ENCODE measurements at regions not wholly inside any gene's neighbourhood (a gene's known extent, or its start where the extent isn't known, plus 50 kb on each side); places are given as distances from the start of the nearest gene placed in this dataset.

- Mint-ChIP-seq H3K9me3 (peaks cover 2 to 11% (median 8%) of the 10 kb centered on the region in 7 donors), H3K4me1 (no peaks in the 10 kb centered on the region), H3K4me3 (no peak overlapping the region), H3K27me3 (ENCODE audit: low read depth in 3 of 3) (peaks cover 0 to 5% (median 0%) of the 10 kb centered on the region in 3 donors), H3K36me3 (no peaks in the 10 kb centered on the region), H3K27ac (peak overlapping the region in 1 of 7 donors; percentile 58)
- TF ChIP-seq, protein P1, sequence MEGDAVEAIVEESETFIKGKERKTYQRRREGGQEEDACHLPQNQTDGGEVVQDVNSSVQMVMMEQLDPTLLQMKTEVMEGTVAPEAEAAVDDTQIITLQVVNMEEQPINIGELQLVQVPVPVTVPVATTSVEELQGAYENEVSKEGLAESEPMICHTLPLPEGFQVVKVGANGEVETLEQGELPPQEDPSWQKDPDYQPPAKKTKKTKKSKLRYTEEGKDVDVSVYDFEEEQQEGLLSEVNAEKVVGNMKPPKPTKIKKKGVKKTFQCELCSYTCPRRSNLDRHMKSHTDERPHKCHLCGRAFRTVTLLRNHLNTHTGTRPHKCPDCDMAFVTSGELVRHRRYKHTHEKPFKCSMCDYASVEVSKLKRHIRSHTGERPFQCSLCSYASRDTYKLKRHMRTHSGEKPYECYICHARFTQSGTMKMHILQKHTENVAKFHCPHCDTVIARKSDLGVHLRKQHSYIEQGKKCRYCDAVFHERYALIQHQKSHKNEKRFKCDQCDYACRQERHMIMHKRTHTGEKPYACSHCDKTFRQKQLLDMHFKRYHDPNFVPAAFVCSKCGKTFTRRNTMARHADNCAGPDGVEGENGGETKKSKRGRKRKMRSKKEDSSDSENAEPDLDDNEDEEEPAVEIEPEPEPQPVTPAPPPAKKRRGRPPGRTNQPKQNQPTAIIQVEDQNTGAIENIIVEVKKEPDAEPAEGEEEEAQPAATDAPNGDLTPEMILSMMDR (IDR thresholded peaks at IDR 0.05), result no peak
- H3K27ac ChIP-seq (ENCODE audit: low read depth in 1 of 2, low read length in 2 of 2), result no peak overlapping the region
- no peaks in the 10 kb centered on the region for H3K79me2 ChIP-seq (ENCODE audit: insufficient read depth, low read length)
- no peak for DNase-seq
- no peaks in the 10 kb centered on the region for H4K20me1 ChIP-seq (ENCODE audit: insufficient read depth, low read length)
- intact Hi-C loops (cut with micrococcal nuclease), result no loop called here
- H3K4me3 ChIP-seq (replicated peaks in 1 of 3; ENCODE audit: low read depth in 2 of 3, low read length in 3 of 3), result no peak overlapping the region
- no peaks in the 10 kb centered on the region for H3K4me1 ChIP-seq (ENCODE audit: control insufficient read depth in 1 of 2, insufficient read depth in 2 of 2, low read length in 2 of 2)
- 80% methylated on average over 1 of the region's 2 CpGs for WGBS (ENCODE audit: insufficient coverage)
- no peak overlapping the region for H3K4me2 ChIP-seq (replicated peaks; ENCODE audit: extremely low read depth, low read length, poor library complexity, severe bottlenecking)
- no peak overlapping the region for H2AFZ ChIP-seq (ENCODE audit: insufficient read depth, low read depth, low read length, poor library complexity, severe bottlenecking)
- H3K27me3 ChIP-seq (ENCODE audit: control insufficient read depth in 2 of 2, insufficient read depth in 2 of 2, low read length in 2 of 2), result no peaks in the 10 kb centered on the region
- no peaks in the 10 kb centered on the region for H3K36me3 ChIP-seq (replicated peaks in 1 of 2; ENCODE audit: control insufficient read depth in 1 of 2, insufficient read depth in 2 of 2, low read length in 2 of 2)
- H3K9ac ChIP-seq (ENCODE audit: insufficient read depth, low read length, poor library complexity, severe bottlenecking), result no peak overlapping the region
- H3K9me3 ChIP-seq (replicated peaks in 1 of 2; ENCODE audit: control insufficient read depth in 1 of 2, insufficient read depth in 1 of 2, low read length in 2 of 2), result peaks cover 0 to 16% of the 10 kb centered on the region in 2 donors
Observed at GRCh38 chr6:92196325-92196724, 1223.0 kb downstream of the EPHA7 start.

GRCh38 chr6:92195796-92196195 is 1223.6 kb downstream of the EPHA7 start:
- 88% methylated on average over 2 of the region's 5 CpGs for whole genome bisulfite sequencing (ENCODE audit: insufficient coverage)
- Histone ChIP-seq H3K27me3 (ENCODE audit: control insufficient read depth in 2 of 2, insufficient read depth in 2 of 2, low read length in 2 of 2) (no peaks in the 10 kb centered on the region), H3K9ac (ENCODE audit: insufficient read depth, low read length, poor library complexity, severe bottlenecking) (no peak overlapping the region), H2AFZ (ENCODE audit: insufficient read depth, low read depth, low read length, poor library complexity, severe bottlenecking) (no peak overlapping the region), H3K27ac (ENCODE audit: low read depth in 1 of 2, low read length in 2 of 2) (no peak overlapping the region), H4K20me1 (ENCODE audit: insufficient read depth, low read length) (no peaks in the 10 kb centered on the region), H3K9me3 (replicated peaks in 1 of 2; ENCODE audit: control insufficient read depth in 1 of 2, insufficient read depth in 1 of 2, low read length in 2 of 2) (peaks cover 0 to 16% of the 10 kb centered on the region in 2 donors), H3K4me2 (replicated peaks; ENCODE audit: extremely low read depth, low read length, poor library complexity, severe bottlenecking) (no peak overlapping the region), H3K36me3 (replicated peaks in 1 of 2; ENCODE audit: control insufficient read depth in 1 of 2, insufficient read depth in 2 of 2, low read length in 2 of 2) (no peaks in the 10 kb centered on the region), H3K4me1 (ENCODE audit: control insufficient read depth in 1 of 2, insufficient read depth in 2 of 2, low read length in 2 of 2) (no peaks in the 10 kb centered on the region), H3K79me2 (ENCODE audit: insufficient read depth, low read length) (no peaks in the 10 kb centered on the region), H3K4me3 (replicated peaks in 1 of 3; ENCODE audit: low read depth in 2 of 3, low read length in 3 of 3) (no peak overlapping the region)
- Mint-ChIP-seq H3K27me3 (ENCODE audit: low read depth in 3 of 3) (peaks cover 0 to 5% (median 0%) of the 10 kb centered on the region in 3 donors), H3K4me3 (no peak overlapping the region), H3K36me3 (no peaks in the 10 kb centered on the region), H3K27ac (no peak overlapping the region), H3K9me3 (peaks cover 2 to 10% (median 8%) of the 10 kb centered on the region in 7 donors), H3K4me1 (no peaks in the 10 kb centered on the region)
- no peak for DNase-seq
- intact Hi-C loops (cut with micrococcal nuclease), result no loop called here
- TF ChIP-seq, protein P1 (IDR thresholded peaks at IDR 0.05), result no peak
